HK-2 (cell line): ENCODE measurements at regions not wholly inside any gene's neighbourhood (a gene's known extent, or its start where the extent isn't known, plus 50 kb on each side); places are given as distances from the start of the nearest gene placed in this dataset.

Experiments
- DNase-seq: peaks from one replicate; pipeline ENCODE4 v3.0.0-alpha.2; 2018; ENCODE audit not compliant: unreplicated experiment

GRCh38 chr20:48300529-48300928 lies 515.2 kb upstream of the SULF2 start:
- no peak for DNase-seq

DNA sequence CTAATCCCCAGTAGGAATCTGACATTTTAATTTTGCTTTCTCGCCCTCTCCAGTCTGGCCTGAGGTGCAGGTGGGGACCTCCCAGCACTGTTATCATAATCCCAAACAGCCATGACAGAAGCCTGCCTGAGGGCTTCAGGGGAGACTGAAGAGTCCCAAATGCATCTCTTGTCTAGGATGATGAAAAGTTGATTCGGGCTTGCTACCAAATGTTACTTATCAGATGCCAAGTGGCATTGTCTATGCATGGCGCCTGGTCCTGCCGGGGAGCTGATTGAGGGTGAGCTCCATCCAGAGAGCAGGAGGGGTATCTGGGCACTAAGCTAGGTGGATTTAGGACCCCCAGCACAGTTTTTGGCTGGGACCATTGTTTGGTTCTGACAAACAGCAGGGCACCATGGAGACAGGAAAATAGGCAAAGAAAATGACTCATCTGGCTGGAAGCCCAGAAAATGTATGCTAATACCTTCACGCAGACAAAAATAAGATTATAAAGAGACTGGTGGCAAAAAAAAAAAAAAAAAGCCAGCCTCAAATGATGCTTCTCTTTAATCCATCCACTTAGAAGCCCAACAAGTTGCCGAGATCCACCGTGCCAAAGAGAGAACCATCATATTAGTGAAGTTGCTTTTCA lies 513.7 kb upstream of the SULF2 start:
- no peak for DNase-seq

GRCh38 chr20:48298433-48298832 lies 513.2 kb upstream of the SULF2 start:
- no peak for DNase-seq

DNA sequence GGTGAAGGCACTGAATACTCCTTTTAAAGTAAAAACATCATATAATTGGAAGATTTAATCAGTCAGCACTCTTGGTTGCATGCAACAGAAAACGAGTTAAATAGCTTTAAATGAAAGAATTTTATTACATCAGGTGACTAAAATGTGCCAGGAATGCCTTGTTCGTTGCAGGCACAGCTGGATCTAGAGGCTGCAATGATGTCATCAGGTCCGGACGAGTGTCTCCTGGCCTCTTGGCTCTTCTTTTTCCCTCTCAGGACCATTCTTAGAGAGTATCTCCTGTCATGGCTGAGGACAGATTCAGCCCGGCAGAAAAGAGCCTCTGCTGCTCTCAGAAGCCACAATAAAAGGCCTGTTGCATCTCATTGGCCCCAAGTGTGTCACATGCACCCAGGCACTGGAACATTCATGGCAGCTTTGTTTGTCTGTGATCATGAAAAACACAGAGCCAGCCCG lies 510.7 kb upstream of the SULF2 start:
- DNase-seq = no peak

DNA sequence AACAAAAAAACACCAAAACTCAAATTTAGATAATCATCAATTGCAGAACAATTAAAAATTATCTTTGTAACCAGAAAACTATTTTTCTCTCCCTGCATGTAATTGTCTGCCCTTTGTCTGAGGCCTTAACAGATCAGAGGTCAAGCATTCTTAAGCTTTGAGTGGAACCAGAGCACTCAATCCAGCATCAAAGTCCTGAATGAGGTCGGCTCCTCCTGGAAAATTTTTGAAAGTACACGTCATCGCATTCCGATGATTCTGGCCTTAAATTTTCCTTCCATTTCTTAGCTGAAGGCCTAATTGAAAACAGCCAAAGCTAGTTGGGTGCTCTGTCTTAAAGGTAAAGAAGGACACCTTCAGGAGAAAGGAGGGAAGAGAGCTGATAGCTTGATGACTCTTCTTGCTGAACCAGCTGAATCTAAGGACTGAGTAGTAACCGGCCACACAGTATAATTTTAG lies 510.2 kb upstream of the SULF2 start:
- DNase-seq = peak; percentile 63

GRCh38 chr20:48294942-48295341 lies 509.7 kb upstream of the SULF2 start:
- DNase-seq = no peak

- no peak for DNase-seq
These were observed 508.9 kb upstream of the SULF2 start for GRCh38 chr20:48294196-48294595.

DNA sequence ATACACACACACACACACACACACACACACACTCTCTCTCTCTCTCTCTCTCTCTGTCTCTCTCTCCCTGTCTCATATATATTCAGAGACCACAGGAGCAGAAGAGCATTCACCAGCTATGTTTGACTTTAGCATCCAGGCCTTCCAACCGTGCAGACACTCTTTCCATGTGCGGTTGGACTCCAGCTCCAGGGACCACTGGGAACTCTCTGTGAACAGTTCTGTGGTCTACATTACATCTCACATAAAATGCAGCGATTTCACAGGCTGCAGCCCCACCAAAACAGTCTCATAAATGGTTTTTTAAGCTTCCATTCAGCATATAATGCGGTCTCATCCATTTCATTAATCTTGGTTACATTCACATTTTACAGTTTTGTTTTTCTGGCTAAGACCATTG lies 508.4 kb upstream of the SULF2 start:
- DNase-seq = no peak

DNA sequence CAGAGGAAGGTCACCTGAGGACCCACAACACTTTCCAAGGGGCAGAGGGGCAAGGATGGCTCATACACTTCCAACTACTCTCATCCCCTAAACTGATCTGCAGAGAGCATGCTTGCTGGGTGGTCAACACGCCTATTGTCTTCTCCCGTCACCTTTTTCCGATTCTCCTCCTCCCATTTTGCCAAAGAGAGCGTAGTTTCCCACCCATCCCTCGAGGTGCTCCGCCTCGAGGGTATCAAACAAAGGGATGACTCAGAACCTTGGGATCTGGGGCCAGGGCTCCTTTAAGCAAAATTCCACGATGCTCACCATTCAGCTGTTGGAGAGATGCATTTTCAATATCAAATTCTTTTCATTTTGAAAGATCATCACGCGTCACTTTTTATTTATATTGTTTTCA lies 507.5 kb upstream of the SULF2 start:
- no peak for DNase-seq

DNA sequence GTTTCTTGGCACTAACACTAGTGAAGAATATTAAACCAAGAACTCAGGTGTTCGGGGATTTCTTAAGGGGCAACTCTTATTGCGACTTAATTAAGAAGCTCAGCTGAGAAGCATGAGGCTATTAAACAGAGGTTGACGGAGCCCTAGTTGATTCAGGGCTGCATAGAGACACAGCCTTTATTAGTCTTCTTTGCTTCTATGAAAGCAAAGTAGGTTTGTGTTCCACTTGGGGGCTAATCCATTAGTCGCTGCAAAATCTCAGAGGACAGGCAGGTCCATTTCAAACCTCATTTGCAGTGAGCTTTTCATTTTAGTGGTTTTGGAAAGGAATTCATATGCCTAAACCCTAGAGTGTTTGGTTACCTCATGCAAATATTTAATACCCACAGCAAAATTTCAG lies 506.6 kb upstream of the SULF2 start:
- DNase-seq = no peak

GRCh38 chr20:48288930-48289507 lies 503.7 kb upstream of the SULF2 start:
- no peak for DNase-seq

GRCh38 chr20:48287552-48288170 lies 502.4 kb upstream of the SULF2 start:
- DNase-seq = no peak

- DNase-seq = no peak
These were observed 501.8 kb upstream of the SULF2 start for GRCh38 chr20:48287021-48287494.

DNA sequence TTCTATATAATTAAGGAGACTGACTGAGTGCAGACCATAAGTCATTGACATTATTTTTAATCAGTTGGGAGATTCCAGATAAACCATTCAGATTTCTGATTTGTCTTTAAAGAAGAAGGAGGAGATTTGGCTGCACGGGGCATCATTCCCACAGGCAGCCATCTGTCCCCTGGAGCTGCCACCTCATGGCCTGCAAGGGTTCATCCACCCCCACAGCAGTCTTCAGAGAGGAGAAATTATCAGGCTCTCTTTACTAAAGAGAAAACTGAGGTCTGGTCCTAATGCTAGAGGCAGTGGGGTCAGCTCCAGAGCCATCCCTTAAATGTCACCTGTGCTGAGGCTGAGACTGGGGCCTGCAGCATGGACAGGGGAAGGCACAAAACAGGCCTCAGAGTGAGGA lies 501.3 kb upstream of the SULF2 start:
- DNase-seq = no peak

GRCh38 chr20:48285656-48286055 lies 500.4 kb upstream of the SULF2 start:
- DNase-seq = no peak

- DNase-seq = no peak
These were observed 499.6 kb upstream of the SULF2 start for GRCh38 chr20:48284837-48285236.

DNA sequence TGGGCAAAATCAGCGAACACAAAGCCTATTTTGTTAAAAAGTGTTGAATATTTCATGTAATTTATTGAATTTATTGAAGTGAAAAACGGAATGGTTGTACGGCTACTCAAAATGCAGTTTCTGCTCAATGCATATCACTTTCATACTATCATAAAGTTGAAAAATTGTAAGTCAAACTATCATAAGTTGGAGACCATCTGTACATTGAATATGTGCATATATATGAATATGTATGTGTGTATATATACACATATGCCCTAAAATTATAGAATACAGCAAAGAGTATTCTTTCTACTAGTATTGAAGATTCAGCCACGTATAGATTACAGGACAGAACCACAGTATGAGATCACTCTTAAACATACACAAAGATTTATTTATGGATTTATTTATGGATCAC lies 499.0 kb upstream of the SULF2 start:
- DNase-seq = no peak

- no peak for DNase-seq
These were observed 498.3 kb upstream of the SULF2 start for GRCh38 chr20:48283470-48284110.

DNA sequence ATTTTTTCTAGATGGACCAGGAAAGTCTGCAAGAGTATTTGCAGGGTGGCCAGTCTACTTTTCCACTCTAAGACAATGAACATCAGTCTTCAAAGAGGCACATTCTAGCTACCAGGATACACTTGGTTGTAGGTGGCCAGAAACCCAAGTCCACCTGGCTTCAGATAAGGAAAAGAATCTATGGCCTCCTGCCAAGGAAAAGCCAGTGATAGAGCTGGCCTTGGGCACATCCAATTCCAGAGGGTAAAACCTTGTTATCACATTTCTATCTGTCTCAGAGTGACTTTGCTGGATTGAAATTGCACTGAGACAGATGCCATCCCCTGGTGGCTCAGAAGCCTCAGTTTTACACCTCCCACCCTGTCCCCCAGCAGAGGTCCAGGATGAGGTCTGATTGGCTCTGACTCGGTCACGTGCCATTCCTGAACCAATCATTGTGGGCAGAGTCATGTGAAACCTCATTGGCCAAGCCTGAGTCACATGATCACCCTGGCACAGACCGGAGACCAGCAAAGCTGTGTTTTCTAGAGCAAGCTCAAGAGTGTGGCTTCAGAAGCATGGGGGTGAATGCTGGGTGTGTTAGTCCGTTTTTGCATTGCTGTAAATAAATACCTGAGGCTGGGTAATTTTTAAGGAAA lies 497.4 kb upstream of the SULF2 start:
- no peak for DNase-seq

DNA sequence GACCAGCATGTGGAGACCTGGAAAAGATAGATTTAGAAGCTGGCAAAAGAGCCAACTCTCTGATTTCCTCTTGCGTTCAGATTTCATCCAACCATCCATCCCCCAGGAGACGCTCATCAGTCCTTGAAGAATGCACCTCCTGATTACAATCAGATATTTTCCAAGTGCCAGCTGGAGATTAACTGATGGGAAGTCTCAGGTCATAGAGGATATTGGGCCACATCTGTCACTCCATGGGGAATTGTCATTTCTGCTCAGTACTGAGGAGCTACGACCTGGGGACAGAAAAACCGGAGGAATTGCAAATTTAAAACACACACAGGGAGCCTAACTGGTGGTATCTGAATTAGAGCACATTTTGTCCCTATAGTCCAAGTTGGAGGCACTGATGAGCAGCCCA lies 496.2 kb upstream of the SULF2 start:
- no peak for DNase-seq

DNA sequence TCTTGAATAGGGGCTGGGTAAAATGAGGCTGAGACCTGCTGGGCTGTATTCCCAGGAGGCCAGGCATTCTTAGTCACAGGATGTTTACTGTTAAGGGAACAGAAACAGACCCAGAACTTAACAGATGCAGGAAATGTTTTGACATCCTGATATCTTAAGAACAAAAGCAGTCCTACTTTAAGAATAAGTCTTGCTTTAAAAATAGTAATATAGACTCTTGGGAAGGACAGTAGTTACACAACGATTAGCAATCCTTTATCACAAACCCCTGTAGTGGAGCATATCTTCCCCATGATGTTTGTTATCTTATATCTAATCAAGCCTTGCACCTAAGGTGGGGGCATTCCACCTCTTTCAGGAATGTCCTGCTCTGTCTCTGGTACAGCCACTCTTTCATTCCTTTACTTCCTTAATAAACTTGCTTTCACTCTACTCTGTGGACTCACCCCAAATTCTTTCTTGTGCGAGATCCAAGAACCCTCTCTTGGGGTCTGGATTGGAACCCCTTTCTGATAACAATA lies 493.7 kb upstream of the SULF2 start:
- DNase-seq = no peak

DNA sequence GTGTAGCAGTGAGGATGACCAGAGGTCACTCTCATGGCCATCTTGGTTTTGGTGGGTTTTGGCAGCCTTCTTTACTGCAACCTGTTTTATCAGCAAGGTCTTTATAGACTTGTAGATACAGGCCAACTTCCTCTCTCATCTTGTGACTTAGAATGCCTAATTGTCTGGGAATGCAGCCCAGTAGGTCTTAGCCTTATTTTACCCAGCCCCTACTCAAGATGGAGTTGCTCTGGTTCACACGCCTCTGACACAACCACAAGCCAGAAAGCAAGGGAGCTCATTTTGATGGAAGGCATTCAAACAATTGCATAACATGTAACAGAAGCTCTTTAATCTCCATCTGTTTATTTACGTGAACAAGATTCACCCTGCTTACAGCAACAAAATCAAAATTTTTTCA lies 492.0 kb upstream of the SULF2 start:
- DNase-seq = no peak
